ENCODE measurements at regions not wholly inside any gene's neighbourhood (a gene's known extent, or its start where the extent isn't known, plus 50 kb on each side); places are given as distances from the start of the nearest gene placed in this dataset.

DNA sequence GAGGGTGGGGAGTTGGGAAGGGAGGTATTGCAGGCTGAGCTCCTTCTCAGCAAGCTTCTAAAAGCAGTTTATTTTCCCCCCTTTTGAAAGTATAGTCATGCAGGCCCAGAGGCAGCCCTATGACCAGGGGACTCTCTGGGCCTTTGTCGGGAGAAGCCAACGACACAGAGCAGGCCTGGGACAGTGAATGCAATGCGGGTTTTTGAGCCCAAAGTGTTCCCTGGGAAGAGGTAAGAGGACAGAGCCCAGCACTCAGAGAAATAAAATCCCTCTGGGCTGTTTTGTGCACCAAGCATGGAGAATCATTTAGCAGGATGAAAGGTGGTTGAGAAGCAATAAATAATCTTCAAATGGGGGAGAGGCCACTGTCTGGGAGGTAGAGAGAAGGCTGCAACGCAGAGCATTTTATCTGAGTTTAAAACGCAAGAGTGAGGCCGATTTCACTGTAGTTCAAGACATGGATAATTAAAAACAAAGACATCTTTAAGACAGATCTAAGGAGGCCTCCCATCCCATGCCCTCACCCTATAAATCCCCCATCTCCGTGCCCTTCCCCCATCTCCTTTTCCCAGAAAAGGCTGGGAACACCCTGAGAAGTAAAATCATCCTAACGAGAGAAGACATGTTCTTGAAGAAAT, 237.5 kb downstream of the CDC5L start:
- no peak for TF ChIP-seq POLR2A (IDR thresholded peaks at IDR 0.05; ENCODE audit: extremely low read depth, insufficient read length)
- TF ChIP-seq, protein P1, sequence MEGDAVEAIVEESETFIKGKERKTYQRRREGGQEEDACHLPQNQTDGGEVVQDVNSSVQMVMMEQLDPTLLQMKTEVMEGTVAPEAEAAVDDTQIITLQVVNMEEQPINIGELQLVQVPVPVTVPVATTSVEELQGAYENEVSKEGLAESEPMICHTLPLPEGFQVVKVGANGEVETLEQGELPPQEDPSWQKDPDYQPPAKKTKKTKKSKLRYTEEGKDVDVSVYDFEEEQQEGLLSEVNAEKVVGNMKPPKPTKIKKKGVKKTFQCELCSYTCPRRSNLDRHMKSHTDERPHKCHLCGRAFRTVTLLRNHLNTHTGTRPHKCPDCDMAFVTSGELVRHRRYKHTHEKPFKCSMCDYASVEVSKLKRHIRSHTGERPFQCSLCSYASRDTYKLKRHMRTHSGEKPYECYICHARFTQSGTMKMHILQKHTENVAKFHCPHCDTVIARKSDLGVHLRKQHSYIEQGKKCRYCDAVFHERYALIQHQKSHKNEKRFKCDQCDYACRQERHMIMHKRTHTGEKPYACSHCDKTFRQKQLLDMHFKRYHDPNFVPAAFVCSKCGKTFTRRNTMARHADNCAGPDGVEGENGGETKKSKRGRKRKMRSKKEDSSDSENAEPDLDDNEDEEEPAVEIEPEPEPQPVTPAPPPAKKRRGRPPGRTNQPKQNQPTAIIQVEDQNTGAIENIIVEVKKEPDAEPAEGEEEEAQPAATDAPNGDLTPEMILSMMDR (IDR thresholded peaks at IDR 0.05; ENCODE audit: low read depth, low read length): no peak
- TF ChIP-seq, protein P2, sequence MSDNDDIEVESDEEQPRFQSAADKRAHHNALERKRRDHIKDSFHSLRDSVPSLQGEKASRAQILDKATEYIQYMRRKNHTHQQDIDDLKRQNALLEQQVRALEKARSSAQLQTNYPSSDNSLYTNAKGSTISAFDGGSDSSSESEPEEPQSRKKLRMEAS (IDR thresholded peaks at IDR 0.05; ENCODE audit: low read depth, low read length): no peak
